HG03439 (cell line): ENCODE measurements at regions not wholly inside any gene's neighbourhood (a gene's known extent, or its start where the extent isn't known, plus 50 kb on each side); places are given as distances from the start of the nearest gene placed in this dataset.

Source experiments
- ATAC-seq: cut with Tn5 transposase; IDR thresholded peaks from one replicate; pipeline ENCODE4 v1.9.1; 2021; ENCODE audit warnings: mild to moderate bottlenecking, moderate library complexity; ENCODE audit not compliant: unreplicated experiment

DNA sequence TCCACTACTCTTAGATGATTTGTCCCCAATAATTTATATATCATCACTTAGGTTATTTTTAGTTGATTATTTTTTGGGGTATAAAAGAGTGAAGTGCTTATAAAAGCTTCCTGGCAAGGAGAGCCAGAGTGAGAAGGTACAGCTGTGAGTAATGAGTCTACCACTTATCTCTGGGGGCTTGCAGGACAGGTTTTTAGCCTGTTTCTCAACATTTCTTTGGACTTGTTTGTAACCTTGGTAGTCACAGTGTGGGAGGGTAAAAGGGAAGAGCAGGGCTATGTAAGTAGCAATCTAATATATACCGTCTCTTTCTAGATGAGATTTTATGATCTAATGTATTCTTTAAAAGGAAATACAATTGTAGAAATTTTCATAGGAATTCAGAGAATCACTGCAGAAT lies 321.3 kb upstream of the GOLIM4 start:
- ATAC-seq, result no peak

DNA sequence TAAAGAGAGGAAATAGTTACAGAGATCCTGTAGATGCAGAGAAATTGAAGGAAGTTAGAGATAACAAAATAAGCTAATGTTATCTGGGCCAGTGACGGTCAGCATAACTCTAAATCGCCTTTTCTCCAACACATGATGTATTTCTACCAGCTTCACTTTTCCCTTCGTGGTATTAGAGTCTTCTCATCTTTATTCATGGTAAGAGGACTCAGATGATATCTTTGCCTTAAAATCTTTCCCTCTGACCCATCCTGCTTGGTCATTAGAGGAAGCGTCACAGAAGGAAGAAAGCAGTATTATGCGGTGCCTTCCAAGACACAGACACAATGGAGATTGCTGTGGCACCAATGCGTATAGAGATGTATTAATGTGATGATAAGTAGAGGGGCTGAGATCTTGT lies 320.7 kb upstream of the GOLIM4 start:
- no peak for ATAC-seq

DNA sequence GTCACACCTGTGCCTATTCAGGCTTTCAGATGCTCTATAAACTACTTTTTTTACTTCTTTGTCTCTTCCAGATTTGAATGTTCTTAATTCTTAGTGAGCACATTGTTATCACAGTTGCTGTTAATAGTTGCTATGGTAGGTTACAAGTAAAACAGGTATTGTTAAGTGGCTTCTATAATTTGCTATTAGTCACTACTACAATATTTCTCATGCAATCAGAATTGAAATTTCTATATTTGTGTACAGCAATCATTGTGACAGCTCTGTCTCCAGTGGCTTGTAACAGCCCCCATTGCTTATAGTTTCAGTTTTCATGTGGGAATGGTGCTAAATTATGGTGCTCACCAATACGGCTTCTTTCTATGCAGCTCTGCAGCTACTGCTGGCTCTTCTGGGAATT lies 318.4 kb upstream of the GOLIM4 start:
- no peak for ATAC-seq

DNA sequence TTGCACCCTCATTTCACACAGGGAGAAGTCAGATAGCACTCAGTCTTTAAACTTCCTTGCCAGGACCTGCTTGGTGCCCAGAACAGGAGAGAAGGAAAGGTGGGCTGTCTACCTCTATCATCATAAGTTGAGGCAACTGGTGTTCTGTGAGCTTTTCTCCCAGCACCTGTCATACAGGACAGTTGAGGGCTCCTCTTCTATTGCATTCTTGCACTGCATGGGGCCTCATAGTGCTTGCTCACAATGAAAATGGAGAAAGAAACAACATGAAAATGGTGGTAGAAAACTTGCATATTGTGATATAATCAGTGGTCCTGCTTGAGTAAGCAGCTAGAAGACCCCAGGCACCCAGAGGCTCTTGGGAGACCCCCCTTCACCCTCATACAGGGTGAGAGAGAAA lies 311.7 kb upstream of the GOLIM4 start:
- ATAC-seq, result no peak

DNA sequence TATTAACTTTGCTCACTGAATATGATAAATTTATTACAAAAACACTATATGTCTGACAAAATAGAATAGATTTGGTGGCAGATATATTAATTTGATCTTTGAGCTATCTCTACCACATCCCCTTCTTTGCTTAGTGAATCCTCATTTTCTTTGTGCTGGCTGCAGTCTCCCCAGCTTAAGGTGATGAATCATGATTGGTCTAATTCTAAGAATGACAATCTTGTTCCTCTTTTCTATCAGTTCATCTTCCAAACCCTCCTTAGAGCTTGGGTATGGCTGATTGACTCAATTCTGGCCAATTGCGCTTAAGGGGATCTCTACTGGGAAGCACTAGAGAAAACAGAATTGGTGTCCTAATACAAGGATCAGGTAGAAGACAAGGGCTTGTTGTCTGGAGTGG lies 309.6 kb upstream of the GOLIM4 start:
- no peak for ATAC-seq

DNA sequence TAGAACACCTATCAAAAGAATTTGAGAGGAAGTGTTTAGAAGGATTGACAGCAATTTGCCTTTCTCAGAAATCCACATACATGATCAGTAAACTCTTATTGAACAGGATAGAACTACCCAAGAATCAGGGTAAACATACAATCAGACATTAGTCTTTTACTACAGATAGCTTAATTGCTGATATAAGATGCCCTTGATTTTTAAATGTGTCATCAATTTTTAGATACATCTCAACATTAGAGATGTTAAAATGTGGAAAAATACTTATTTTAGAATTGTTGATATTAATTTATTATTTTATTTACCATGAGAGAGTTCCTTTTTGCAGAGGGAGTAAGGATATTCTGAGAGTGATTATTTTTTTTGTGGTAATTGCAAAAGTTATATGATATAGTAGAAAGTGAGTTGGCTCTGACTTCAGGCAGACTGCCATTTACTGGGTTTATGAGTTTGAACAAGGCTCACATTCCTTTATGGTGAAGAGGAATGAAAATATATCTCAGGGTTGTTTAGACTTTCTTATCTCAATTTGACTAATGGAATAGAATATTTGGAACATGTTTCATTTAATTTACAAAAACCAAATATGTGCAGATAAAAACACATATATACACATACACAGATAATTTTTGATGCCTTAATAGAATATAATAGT lies 302.8 kb upstream of the GOLIM4 start:
- ATAC-seq, result no peak

DNA sequence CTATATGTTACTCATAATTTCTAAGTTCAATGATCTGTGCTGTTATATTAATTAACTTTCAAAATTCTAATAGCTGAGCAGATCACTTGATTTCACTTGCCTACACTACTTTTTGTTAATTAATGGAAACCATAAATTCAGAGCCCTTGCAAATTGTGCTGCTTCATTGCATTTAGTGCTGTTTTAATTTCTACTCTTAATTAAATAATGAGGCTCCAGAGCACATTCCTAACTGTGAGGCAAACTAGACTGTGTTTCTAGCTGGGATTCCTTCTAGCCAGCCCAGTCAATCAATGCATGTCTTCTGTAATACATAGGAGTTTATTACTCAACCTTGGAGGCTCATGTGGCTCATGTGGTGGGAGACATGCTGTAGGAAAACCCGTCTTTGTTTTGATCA lies 301.1 kb upstream of the GOLIM4 start:
- ATAC-seq, result no peak

GRCh38 chr3:168395551-168395950 lies 299.8 kb upstream of the GOLIM4 start:
- no peak for ATAC-seq

DNA sequence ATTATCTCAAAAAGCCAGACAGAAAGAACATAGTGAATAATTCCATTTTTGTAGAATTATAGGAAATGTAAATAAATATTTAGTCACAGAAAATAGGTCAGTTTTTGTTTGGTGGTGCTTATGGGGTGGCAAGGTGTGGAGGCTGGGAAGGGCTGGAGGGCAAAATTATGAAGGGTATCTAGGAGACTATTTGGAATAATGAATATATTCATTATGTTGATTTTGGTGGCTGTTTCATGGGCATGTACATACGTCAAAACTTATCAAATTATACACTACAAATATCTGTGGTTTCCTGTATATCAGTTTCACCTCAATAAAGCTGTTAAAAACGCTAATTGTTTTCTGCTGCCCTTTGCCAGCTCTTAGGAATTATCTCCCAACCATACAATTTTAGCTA lies 298.7 kb upstream of the GOLIM4 start:
- ATAC-seq, result no peak

GRCh38 chr3:168386301-168386700 lies 290.6 kb upstream of the GOLIM4 start:
- no peak for ATAC-seq

DNA sequence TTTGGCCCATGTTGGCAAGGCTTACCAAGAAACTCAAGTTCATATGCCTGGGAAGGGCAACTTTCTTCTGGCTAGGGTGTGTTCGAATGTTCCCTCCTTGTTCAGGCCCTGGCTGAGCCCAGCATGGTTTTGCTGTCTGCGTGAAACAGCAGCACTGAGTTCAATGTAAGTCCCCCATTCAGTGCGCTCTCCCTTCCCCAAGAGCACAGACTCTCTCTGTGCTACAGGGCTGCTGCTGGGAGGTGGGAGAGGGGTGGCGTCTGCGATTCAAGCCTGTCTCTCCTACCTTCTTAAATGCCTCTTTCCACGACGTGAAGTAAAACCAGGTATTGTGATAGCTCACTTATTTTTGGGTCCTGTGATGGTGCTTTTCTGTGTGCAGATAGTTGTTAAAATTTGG lies 289.3 kb upstream of the GOLIM4 start:
- no peak for ATAC-seq

- no peak for ATAC-seq
Measured at GRCh38 chr3:168383573-168383972, 287.8 kb upstream of the GOLIM4 start.

DNA sequence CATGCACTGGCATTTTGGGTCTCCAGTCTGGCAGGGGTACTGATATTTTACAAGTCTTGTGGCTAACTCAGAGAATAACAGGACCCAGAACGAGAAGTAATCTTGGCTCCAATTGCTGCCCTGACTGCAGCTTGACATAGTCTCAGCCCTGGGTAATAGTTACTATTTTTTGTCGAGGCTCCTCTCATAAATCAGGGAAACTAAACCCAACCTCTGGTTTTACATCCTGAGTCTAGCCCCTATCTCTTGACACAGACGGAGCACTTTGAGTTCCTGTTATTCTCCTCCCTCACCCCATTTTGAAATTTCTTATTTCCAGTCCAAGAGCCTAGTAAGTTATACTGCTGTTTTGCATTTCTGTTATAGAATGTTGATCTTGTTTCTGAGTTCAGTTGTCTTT lies 276.1 kb upstream of the GOLIM4 start:
- ATAC-seq, result no peak

- ATAC-seq, result no peak
Measured at GRCh38 chr3:168364967-168365366, 269.2 kb upstream of the GOLIM4 start.

DNA sequence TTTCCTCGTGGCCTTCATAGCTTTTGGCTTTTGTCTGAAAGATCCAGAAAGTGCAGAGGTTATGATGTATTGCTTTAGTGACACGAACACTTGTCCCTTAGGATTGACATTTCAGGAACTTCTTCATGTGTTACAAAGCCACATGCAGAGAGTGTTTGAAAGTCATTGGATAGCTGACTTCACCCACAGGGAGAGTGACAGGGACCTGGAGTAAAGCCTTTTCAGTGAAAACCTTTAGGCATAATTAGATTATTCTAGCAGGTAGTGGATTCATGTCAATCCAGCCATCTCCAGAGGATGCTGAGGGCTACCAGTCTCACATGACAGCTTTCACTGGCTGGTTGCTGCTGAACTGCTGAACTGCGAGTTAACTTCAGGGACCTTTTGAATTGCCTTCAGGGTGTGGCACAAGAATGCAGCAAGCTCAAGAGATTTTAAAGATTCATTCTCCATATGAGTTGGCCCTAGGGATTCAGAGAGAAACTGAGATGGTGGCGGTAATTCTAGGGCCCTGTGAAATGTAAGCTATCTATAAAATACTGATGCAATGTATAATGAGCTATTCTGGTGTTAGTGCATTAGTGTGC lies 267.0 kb upstream of the GOLIM4 start:
- no peak for ATAC-seq

GRCh38 chr3:168362156-168362555 lies 266.4 kb upstream of the GOLIM4 start:
- no peak for ATAC-seq

GRCh38 chr3:168360993-168361392 lies 265.3 kb upstream of the GOLIM4 start:
- ATAC-seq, result no peak

DNA sequence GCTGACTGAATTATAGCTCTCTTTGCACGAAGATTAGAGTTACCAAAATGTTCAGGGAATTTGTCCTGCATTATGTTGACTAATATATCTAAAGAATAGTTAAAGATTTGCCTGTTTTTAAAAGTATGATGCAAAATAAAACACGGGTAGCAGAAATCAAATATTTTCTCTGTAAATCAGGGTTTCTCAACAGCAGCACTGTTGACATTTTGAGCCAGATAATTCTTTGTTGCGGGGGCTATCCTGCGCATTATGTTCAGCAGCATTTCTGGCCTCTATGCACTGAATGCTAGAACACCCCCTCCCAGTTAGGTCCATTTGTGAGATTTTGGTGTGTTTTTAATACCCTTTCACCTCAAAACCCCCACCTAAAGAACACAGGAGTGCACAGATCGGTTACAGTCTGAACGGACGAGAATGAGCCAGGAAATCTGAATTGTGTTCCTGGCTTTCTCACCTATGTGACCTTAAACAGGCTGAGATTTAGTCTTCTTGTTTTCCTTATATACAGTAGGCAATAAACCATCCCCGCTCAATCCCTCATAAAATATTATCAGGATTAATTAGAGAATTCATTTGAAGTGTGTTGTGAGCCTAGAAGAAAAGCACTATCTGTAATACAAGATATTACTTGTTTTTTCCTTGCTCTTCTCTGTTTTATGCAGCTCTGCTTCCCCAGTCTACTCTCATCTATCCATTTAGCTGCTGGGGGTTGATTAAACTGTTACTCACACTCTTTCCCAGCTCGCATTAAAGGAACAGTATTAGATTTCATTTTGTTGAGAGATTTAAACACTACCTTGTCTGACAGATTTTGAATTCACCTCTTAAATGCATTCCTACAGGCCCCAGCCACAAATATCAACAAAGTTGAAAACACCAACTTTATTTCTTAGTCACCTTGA lies 247.5 kb upstream of the GOLIM4 start:
- ATAC-seq, result no peak

GRCh38 chr3:168341956-168342936 lies 246.5 kb upstream of the GOLIM4 start:
- ATAC-seq, result no peak

DNA sequence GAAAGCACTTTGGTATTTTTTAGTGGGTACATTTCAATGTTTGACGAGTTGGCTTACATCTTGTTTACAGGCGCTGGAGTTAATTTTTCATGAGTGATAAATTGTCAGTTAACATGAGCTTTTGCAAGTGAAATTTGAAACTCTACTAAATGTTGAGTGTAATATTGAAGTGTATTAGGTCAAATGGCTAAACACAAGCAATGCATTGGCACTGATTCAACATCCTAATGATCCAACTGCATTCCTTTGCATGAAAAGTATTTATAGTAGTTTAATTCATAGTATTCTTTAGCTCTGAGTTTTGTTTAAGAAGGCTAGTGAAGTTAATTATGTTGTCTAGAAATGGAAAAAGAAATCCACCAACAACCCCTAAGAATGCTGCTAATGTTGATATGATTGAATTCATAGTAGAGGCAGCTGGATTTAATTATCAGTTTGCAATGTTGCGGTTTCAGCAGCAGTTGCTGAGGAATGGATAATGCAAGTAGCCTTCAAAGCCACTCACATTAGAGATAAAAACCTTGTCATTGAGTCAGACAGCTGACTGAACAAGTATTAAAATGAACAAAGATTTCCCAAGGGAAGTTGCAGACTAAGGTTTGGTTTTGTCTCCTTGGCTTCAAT lies 245.6 kb upstream of the GOLIM4 start:
- ATAC-seq, result no peak
